Fibroblast of mammary gland (primary cell): ENCODE measurements at regions not wholly inside any gene's neighbourhood (a gene's known extent, or its start where the extent isn't known, plus 50 kb on each side); places are given as distances from the start of the nearest gene placed in this dataset.

Experiments used
- DNase-seq: peaks from one replicate; pipeline ENCODE4 v3.0.0-alpha.2; 2010; ENCODE audit warnings: low read depth
- H3K4me3 ChIP-seq: 2 replicates; pipeline ENCODE4 v1.5.1; 2011; ENCODE audit warnings: low read depth, mild to moderate bottlenecking, low read length, moderate library complexity; ENCODE audit not compliant: control insufficient read depth
- CTCF ChIP-seq: conservative IDR thresholded peaks from 2 replicates; pipeline ENCODE4 v1.5.1; 2011; ENCODE audit warnings: low read depth, low read length, inconsistent platforms; ENCODE audit not compliant: control insufficient read depth, insufficient read depth

- no peak for DNase-seq
- TF ChIP-seq CTCF, result no peak
- H3K4me3 ChIP-seq, result no peak overlapping the region
Observed at GRCh38 chr5:5637173-5637572, 214.7 kb downstream of the ICE1 start.

- no peak for TF ChIP-seq CTCF
- no peak for DNase-seq
Observed at GRCh38 chr5:5634817-5635216, 212.3 kb downstream of the ICE1 start.

GRCh38 chr5:5633579-5633978 is 211.1 kb downstream of the ICE1 start:
- no peak for DNase-seq
- no peak for TF ChIP-seq CTCF
- H3K4me3 ChIP-seq, result no peak overlapping the region

More at GRCh38 chr5:5634817-5635216, 212.3 kb downstream of the ICE1 start:
- no peak overlapping the region for H3K4me3 ChIP-seq

- no peak for DNase-seq
- H3K4me3 ChIP-seq, result no peak overlapping the region
Observed at GRCh38 chr5:5632678-5633077, 210.2 kb downstream of the ICE1 start.

GRCh38 chr5:5629607-5629978 is 207.1 kb downstream of the ICE1 start:
- TF ChIP-seq CTCF, result no peak
- DNase-seq, result no peak
- no peak overlapping the region for H3K4me3 ChIP-seq

More at GRCh38 chr5:5632678-5633077, 210.2 kb downstream of the ICE1 start:
- TF ChIP-seq CTCF, result no peak

GRCh38 chr5:5628866-5629606 is 206.6 kb downstream of the ICE1 start:
- no peak for DNase-seq
- no peak for TF ChIP-seq CTCF
- no peak overlapping the region for H3K4me3 ChIP-seq
